Activated CD4-positive, alpha-beta T cell treated with anti-CD3 and anti-CD28 coated beads, Interleukin-2, amount 10 ng/mL, durations not matched to agents 24 days and 14 days (primary cell): ENCODE measurements at regions not wholly inside any gene's neighbourhood (a gene's known extent, or its start where the extent isn't known, plus 50 kb on each side); places are given as distances from the start of the nearest gene placed in this dataset.

ENCODE experiments used
- DNase-seq: peaks from one replicate; pipeline ENCODE4 v3.0.0; 2022
- H3K27ac Mint-ChIP-seq: one replicate; pipeline ENCODE4 v1.8.0; 2022; ENCODE audit warnings: mild to moderate bottlenecking, mixed read lengths
- H3K27me3 Mint-ChIP-seq: one replicate; pipeline ENCODE4 v1.8.0; 2022; ENCODE audit warnings: mixed read lengths
- H3K36me3 Mint-ChIP-seq: one replicate; pipeline ENCODE4 v1.8.0; 2022; ENCODE audit warnings: low read depth, mild to moderate bottlenecking, mixed read lengths
- H3K4me1 Mint-ChIP-seq: one replicate; pipeline ENCODE4 v1.8.0; 2021; ENCODE audit warnings: mixed read lengths
- H3K4me3 Mint-ChIP-seq: one replicate; pipeline ENCODE4 v1.8.0; 2022; ENCODE audit warnings: mild to moderate bottlenecking, moderate library complexity, mixed read lengths
- H3K9me3 Mint-ChIP-seq: one replicate; pipeline ENCODE4 v1.8.0; 2021; ENCODE audit warnings: mixed read lengths
- intact Hi-C: fragments of 100-400 bp; cut with micrococcal nuclease; formaldehyde crosslinking; loops from one replicate; pipeline ENCODE4 v1.15.1; 2023

DNA sequence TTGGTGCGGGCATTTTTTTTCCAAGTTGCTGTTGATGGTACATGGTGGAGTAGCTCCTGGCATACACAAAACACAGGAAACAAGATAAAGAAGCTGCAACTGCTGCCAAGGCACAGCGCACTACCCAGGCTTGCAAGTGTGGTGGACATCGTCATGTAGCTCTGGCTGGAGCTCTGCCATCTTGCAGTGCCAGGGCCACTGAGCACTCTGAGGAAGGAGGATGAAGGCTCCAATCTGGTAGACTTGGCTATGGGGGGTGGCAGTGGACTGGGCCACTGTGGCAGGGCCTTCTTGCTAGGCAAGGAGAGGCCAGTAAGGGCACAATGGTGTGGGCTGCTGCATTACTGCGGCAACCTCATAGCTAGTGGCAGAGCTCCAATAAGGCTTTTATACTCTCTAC is 263.5 kb downstream of the CENPW start:
- no peaks in the 10 kb centered on the region for H3K4me1 Mint-ChIP-seq
- H3K27me3 Mint-ChIP-seq: no peaks in the 10 kb centered on the region
- no peaks in the 10 kb centered on the region for H3K9me3 Mint-ChIP-seq
- intact Hi-C loops: no loop called here
- DNase-seq: no peak
- H3K36me3 Mint-ChIP-seq: no peaks in the 10 kb centered on the region
- H3K4me3 Mint-ChIP-seq: no peak overlapping the region
- H3K27ac Mint-ChIP-seq: no peak overlapping the region

DNA sequence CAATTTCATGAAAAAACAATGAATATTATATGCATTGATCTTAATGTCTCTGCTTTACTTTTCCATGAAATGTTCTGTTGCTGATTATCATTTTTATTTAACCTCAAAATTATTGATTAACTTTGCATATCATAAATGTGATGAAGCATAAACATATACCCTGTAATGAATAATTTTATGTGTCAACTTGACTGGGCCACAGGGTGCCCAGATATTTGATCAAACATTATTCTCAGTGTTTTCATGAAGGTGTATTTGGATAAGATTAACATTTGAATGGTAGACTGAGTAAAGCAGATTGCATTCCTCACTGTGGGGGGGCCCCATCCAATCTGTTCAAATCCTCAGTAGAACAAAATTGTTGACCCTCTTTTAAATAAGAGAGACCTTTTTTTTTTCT is 265.2 kb downstream of the CENPW start:
- Mint-ChIP-seq H3K4me1 (no peaks in the 10 kb centered on the region), H3K9me3 (no peaks in the 10 kb centered on the region), H3K27ac (no peak overlapping the region), H3K27me3 (no peaks in the 10 kb centered on the region), H3K4me3 (no peak overlapping the region), H3K36me3 (no peaks in the 10 kb centered on the region)
- DNase-seq: no peak
- intact Hi-C loops: no loop called here

DNA sequence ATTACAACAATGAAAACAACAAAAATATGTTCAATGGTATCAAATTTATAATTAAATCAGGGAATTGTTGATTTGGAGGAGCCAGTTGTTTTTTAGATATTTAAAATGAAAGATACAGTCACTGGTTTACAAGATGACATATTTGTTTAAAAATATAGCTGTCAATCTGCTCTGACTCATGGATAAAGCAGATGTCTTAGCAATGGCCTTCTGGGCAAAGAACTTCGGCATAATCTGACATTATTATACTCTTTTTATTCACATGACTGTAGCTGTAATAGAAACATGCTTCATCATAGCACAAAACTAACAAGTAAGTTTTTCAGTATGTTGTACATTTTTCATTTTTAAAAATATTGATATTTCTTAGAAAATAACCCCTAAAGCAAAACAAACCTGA is 267.4 kb downstream of the CENPW start:
- DNase-seq: no peak
- intact Hi-C loops: no loop called here
- peaks cover 5% of the 10 kb centered on the region for H3K9me3 Mint-ChIP-seq
- no peaks in the 10 kb centered on the region for H3K36me3 Mint-ChIP-seq
- H3K27ac Mint-ChIP-seq: no peak overlapping the region
- no peaks in the 10 kb centered on the region for H3K27me3 Mint-ChIP-seq
- no peak overlapping the region for H3K4me3 Mint-ChIP-seq
- H3K4me1 Mint-ChIP-seq: no peaks in the 10 kb centered on the region

DNA sequence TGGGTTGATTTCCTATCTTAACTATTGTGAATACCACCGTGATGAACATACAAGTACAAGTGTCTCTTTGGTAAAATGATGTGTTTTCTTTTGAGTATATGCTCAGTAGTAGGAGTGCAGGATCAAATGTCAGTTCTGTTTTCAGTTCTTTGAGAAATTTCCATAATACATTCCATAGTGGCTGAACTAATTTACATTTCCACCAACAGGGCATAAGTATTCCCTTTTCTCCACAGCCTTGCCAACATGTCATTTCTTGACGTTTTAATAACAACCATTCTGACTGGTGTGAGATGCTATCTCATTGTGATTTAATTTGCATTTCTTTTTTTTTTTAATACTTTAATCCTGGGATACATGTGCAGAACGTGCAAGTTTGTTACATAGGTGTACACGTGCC is 268.8 kb downstream of the CENPW start:
- Mint-ChIP-seq H3K4me3 (no peak overlapping the region), H3K9me3 (peaks cover 6% of the 10 kb centered on the region), H3K27ac (no peak overlapping the region), H3K4me1 (no peaks in the 10 kb centered on the region), H3K27me3 (no peaks in the 10 kb centered on the region), H3K36me3 (no peaks in the 10 kb centered on the region)
- intact Hi-C loops: no loop called here
- DNase-seq: no peak

GRCh38 chr6:126614642-126615504 is 275.0 kb downstream of the CENPW start:
- Mint-ChIP-seq H3K27ac (no peak overlapping the region), H3K4me3 (no peak overlapping the region), H3K9me3 (peaks cover 8% of the 10 kb centered on the region), H3K4me1 (no peaks in the 10 kb centered on the region), H3K27me3 (no peaks in the 10 kb centered on the region), H3K36me3 (no peaks in the 10 kb centered on the region)
- DNase-seq: no peak
- intact Hi-C loops: no loop called here

- no peak for DNase-seq
- Mint-ChIP-seq H3K9me3 (peaks cover 8% of the 10 kb centered on the region), H3K4me1 (no peaks in the 10 kb centered on the region), H3K36me3 (no peaks in the 10 kb centered on the region), H3K27me3 (no peaks in the 10 kb centered on the region), H3K4me3 (no peak overlapping the region), H3K27ac (no peak overlapping the region)
- intact Hi-C loops: no loop called here
Measured at GRCh38 chr6:126616866-126617265, 277.0 kb downstream of the CENPW start.

DNA sequence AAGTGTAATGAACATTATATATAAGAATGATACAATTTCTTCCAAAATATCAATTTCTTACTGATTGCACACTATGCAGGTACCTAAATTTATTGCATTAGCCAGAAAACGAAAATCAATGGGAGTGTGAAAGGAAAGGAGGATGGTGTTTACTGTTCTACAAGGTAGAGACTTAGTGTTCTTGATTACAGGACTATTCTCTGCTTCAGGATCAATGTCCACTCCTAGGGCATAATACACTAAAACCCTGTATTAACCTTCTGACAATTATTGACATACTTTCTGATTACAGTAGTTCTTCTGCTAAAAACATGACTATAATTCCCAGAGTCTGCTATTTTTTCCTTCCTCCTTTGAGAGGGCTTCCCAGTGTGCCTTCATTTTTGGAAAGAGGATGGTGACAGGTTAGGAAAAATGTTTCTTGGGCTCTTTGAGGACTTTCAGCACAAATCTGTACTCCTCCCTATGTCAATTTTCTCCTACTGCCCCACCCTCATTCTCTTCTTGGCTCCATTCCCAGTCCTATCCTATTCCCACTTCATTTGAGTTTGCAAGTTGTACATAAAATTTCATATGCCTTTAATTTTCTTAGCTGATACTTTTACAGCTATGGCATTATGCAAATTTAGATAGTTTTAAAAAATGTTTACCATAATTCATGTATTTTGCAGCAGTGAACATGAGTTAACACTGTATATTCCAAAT is 278.9 kb downstream of the CENPW start:
- no peaks in the 10 kb centered on the region for H3K27me3 Mint-ChIP-seq
- peaks cover 2% of the 10 kb centered on the region for H3K9me3 Mint-ChIP-seq
- H3K27ac Mint-ChIP-seq: no peak overlapping the region
- H3K36me3 Mint-ChIP-seq: no peaks in the 10 kb centered on the region
- H3K4me3 Mint-ChIP-seq: no peak overlapping the region
- intact Hi-C loops: no loop called here
- no peak for DNase-seq
- H3K4me1 Mint-ChIP-seq: no peaks in the 10 kb centered on the region

DNA sequence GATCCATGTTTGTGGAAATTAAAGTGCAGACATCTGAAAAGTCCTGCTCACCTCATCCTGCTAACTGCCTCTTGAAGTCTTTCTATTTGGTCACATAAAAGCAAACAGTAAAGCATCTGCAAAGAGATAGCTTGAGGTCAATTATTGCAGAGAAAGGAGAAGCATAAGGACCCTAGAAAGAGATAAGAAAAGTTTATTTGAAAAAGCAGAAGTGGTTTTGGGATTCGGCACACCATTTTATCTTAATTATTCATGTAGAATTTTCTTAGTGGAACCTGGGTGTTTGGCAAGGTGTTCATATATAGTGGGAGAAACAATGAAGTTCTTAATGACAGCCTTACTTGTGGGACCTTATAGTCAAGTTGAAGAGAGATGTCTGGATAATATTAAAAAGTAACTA is 280.8 kb downstream of the CENPW start:
- intact Hi-C loops: no loop called here
- Mint-ChIP-seq H3K4me1 (no peaks in the 10 kb centered on the region), H3K9me3 (no peaks in the 10 kb centered on the region), H3K27me3 (no peaks in the 10 kb centered on the region), H3K4me3 (no peak overlapping the region), H3K27ac (no peak overlapping the region), H3K36me3 (no peaks in the 10 kb centered on the region)
- no peak for DNase-seq

DNA sequence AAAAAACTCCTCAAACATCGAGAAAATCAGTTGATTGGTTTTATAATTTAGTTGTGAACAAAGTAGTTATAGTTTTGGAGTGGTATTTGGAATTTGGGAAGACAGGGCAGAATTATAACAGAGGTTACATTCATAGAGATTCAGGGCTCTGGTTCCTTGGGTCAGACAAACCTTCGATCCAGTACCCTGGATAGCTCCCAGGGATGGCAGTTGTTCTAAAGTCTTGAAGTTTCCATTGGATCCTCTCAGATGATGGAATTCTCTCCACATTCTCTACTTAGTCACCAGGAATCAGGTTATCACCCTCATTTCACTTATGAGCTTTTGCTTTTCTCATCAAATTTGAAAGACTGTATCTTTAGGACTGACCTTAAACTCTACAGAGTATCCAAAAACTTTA is 285.1 kb downstream of the CENPW start:
- intact Hi-C loops: no loop called here
- Mint-ChIP-seq H3K9me3 (no peaks in the 10 kb centered on the region), H3K36me3 (no peaks in the 10 kb centered on the region), H3K4me1 (no peaks in the 10 kb centered on the region), H3K4me3 (no peak overlapping the region), H3K27me3 (no peaks in the 10 kb centered on the region), H3K27ac (no peak overlapping the region)
- no peak for DNase-seq

DNA sequence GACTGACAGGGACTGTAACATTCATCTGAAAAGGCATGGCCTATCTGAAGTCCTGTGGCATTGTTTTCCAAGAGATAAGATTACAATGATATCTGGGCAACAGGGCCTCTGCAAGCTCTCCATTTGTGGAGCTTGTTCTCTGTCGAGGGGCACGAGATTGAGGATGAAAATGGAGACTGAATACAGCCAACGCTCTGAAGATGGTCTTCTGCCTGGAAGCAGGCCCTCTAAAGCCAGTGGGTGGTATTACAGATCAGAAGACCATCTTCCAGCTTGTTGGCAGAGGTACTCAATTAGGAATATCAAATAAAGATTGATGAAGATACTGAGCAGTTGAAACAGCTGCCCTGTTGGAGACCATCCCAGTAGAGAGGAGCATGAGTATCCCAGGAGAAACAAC is 288.2 kb downstream of the CENPW start:
- no peak overlapping the region for H3K4me3 Mint-ChIP-seq
- DNase-seq: no peak
- intact Hi-C loops: no loop called here
- no peaks in the 10 kb centered on the region for H3K36me3 Mint-ChIP-seq
- no peaks in the 10 kb centered on the region for H3K9me3 Mint-ChIP-seq
- H3K27me3 Mint-ChIP-seq: no peaks in the 10 kb centered on the region
- H3K4me1 Mint-ChIP-seq: no peaks in the 10 kb centered on the region
- no peak overlapping the region for H3K27ac Mint-ChIP-seq

DNA sequence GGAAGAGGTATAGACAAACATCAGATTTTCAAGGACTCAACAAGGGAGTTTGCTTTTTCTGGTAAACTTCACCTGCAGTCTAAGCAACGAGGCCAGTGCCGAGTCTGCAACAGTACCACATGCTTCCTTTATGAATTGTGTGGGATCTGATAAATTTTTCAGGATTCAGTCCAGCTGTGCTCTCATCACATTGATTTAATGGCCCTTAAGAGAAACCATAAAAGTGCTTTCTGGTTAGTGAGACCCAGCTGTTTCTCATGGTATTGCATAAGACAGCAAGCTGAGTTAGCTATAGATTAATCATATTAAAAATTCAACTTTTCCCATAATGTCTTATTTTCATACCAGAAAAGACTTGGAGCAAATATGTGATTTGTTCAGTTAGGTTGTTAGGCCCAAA is 291.4 kb downstream of the CENPW start:
- Mint-ChIP-seq H3K27me3 (no peaks in the 10 kb centered on the region), H3K27ac (no peak overlapping the region), H3K4me3 (no peak overlapping the region), H3K36me3 (no peaks in the 10 kb centered on the region), H3K4me1 (no peaks in the 10 kb centered on the region), H3K9me3 (no peaks in the 10 kb centered on the region)
- intact Hi-C loops: no loop called here
- no peak for DNase-seq

DNA sequence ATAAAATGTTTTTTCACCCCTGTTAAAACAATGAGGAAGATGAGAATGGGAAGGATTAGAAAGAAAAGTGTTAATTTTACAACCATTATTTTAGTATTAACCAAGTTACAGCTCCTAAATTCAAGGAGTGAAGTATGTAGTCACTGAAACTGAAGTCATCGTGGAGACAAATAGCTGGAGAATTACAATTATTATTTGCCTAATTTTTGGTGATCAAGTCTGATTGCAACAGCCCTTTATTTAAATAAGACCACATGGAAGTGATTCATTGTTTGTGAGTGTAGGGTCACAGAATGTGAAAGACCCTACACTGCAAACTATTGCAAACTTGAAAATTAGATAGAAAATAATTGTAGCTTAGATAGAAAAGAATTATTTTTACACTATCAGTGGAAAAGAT is 292.4 kb downstream of the CENPW start:
- no peak overlapping the region for H3K27ac Mint-ChIP-seq
- no peaks in the 10 kb centered on the region for H3K36me3 Mint-ChIP-seq
- H3K9me3 Mint-ChIP-seq: no peaks in the 10 kb centered on the region
- intact Hi-C loops: no loop called here
- H3K4me3 Mint-ChIP-seq: no peak overlapping the region
- DNase-seq: no peak
- no peaks in the 10 kb centered on the region for H3K27me3 Mint-ChIP-seq
- H3K4me1 Mint-ChIP-seq: no peaks in the 10 kb centered on the region

- no peaks in the 10 kb centered on the region for H3K9me3 Mint-ChIP-seq
- H3K4me1 Mint-ChIP-seq: no peaks in the 10 kb centered on the region
- no peak for DNase-seq
- H3K36me3 Mint-ChIP-seq: no peaks in the 10 kb centered on the region
- H3K27me3 Mint-ChIP-seq: no peaks in the 10 kb centered on the region
- intact Hi-C loops: no loop called here
- H3K4me3 Mint-ChIP-seq: no peak overlapping the region
- no peak overlapping the region for H3K27ac Mint-ChIP-seq
Measured at GRCh38 chr6:126633373-126633772, 293.5 kb downstream of the CENPW start.

GRCh38 chr6:126640356-126640755 is 300.4 kb downstream of the CENPW start:
- no peaks in the 10 kb centered on the region for H3K36me3 Mint-ChIP-seq
- H3K4me3 Mint-ChIP-seq: no peak overlapping the region
- no peak overlapping the region for H3K27ac Mint-ChIP-seq
- H3K4me1 Mint-ChIP-seq: no peaks in the 10 kb centered on the region
- no peak for DNase-seq
- no peaks in the 10 kb centered on the region for H3K27me3 Mint-ChIP-seq
- intact Hi-C loops: no loop called here
- H3K9me3 Mint-ChIP-seq: no peaks in the 10 kb centered on the region

- Mint-ChIP-seq H3K4me3 (no peak overlapping the region), H3K27me3 (no peaks in the 10 kb centered on the region), H3K27ac (no peak overlapping the region), H3K9me3 (no peaks in the 10 kb centered on the region), H3K4me1 (no peaks in the 10 kb centered on the region), H3K36me3 (no peaks in the 10 kb centered on the region)
- intact Hi-C loops: no loop called here
- DNase-seq: no peak
Measured at GRCh38 chr6:126640921-126641320, 301.0 kb downstream of the CENPW start.
